H1 (cell line): ENCODE measurements at regions not wholly inside any gene's neighbourhood (a gene's known extent, or its start where the extent isn't known, plus 50 kb on each side); places are given as distances from the start of the nearest gene placed in this dataset.

ENCODE experiments used
- CTCF ChIA-PET: fragments of 300-600 bp; sonication (Branson Sonifier 250); formaldehyde crosslinking; loops from one replicate; lab custom pipeline; 2021; ENCODE audit not compliant: partially characterized antibody; lab: Charles Lee
- POLR2A ChIA-PET: fragments of 300-600 bp; sonication (Branson Sonifier 250); formaldehyde crosslinking; loops from one replicate; lab custom pipeline; 2021; ENCODE audit warnings: inconsistent platforms; ENCODE audit not compliant: partially characterized antibody; lab: Charles Lee
- DNase-seq, 2 experiments: peaks; one replicate each; pipeline versions ENCODE4 v3.0.0 to v3.0.0-alpha.2; 2010 to 2022; ENCODE audit warnings: low spot score in 2 of 2, low read depth in 1 of 2, mixed read lengths in 1 of 2
- FAIRE-seq: peaks from 2 replicates; lab custom pipeline; 2011; peaks lifted over from hg19 to GRCh38; lab: Jason Lieb, UNC
- H2AFZ ChIP-seq: 2 replicates; pipeline ENCODE4 v1.8.1; 2012; ENCODE audit warnings: low read length, inconsistent platforms
- H2AK5ac ChIP-seq: 2 replicates; pipeline ENCODE4 v1.6.1; 2013; ENCODE audit warnings: low read depth, low read length
- H2BK120ac ChIP-seq: replicated peaks from 2 replicates; pipeline ENCODE3; 2013; ENCODE audit warnings: low read depth, low read length, inconsistent platforms
- H2BK12ac ChIP-seq: 2 replicates; pipeline ENCODE4 v1.6.1; 2013; ENCODE audit warnings: low read depth, low read length
- H2BK15ac ChIP-seq: 2 replicates; pipeline ENCODE4 v1.6.1; 2013; ENCODE audit warnings: low read length
- H2BK20ac ChIP-seq: 2 replicates; pipeline ENCODE4 v1.6.1; 2013; ENCODE audit warnings: low read length
- H2BK5ac ChIP-seq: 2 replicates; pipeline ENCODE4 v1.6.1; 2013; ENCODE audit warnings: low read depth, low read length
- H3K14ac ChIP-seq: 2 replicates; pipeline ENCODE4 v1.6.1; 2013; ENCODE audit warnings: inconsistent platforms; ENCODE audit not compliant: insufficient read length
- H3K18ac ChIP-seq: 2 replicates; pipeline ENCODE4 v1.6.1; 2013; ENCODE audit warnings: low read length; ENCODE audit errors: extremely low read depth
- H3K23ac ChIP-seq: 2 replicates; pipeline ENCODE4 v1.6.1; 2013; ENCODE audit warnings: inconsistent platforms; ENCODE audit not compliant: insufficient read length
- H3K23me2 ChIP-seq: 2 replicates; pipeline ENCODE4 v1.6.1; 2013; ENCODE audit warnings: low read depth, low read length
- H3K27ac ChIP-seq: 2 replicates; pipeline ENCODE4 v1.6.1; 2011; ENCODE audit warnings: low read depth, low read length, inconsistent platforms
- H3K27me3 ChIP-seq, 4 experiments: replicated peaks in 1 of 4; 1 replicate in 1 of 4; 2 replicates in 3 of 4; pipeline versions ENCODE4 v1.6.1 to v1.8.1; 2011 to 2013; ENCODE audit warnings: low read length in 3 of 4, mild to moderate bottlenecking in 3 of 4, inconsistent platforms in 2 of 4, mixed read lengths in 2 of 4, moderate library complexity in 1 of 4; ENCODE audit not compliant: control insufficient read depth in 3 of 4, insufficient read depth in 3 of 4; ENCODE audit errors: extremely low read depth in 1 of 4
- H3K36me3 ChIP-seq, 4 experiments: 2 replicates each; pipeline versions ENCODE4 v1.6.1 to v1.8.1; 2011 to 2013; ENCODE audit warnings: mild to moderate bottlenecking in 4 of 4, low read length in 3 of 4, moderate library complexity in 2 of 4, control low read depth in 1 of 4, inconsistent platforms in 1 of 4; ENCODE audit not compliant: insufficient read depth in 4 of 4, control insufficient read depth in 2 of 4
- H3K4ac ChIP-seq: replicated peaks from 2 replicates; pipeline ENCODE3; 2013; ENCODE audit warnings: low read length, low read depth, mixed read lengths, inconsistent platforms; ENCODE audit not compliant: insufficient read length
- H3K4me1 ChIP-seq, 4 experiments: replicated peaks in 1 of 4; 1 replicate in 1 of 4; 2 replicates in 3 of 4; pipeline versions ENCODE4 v1.6.1 to v1.8.1; 2011 to 2013; ENCODE audit warnings: low read length in 3 of 4, inconsistent platforms in 2 of 4, mixed read lengths in 1 of 4; ENCODE audit not compliant: insufficient read depth in 4 of 4, control insufficient read depth in 3 of 4
- H3K4me2 ChIP-seq, 2 experiments: 2 replicates each; pipeline versions ENCODE4 v1.6.1 to v1.8.1; 2011 to 2013; ENCODE audit warnings: low read depth in 2 of 2, low read length in 2 of 2, control low read depth in 1 of 2, inconsistent platforms in 1 of 2, mild to moderate bottlenecking in 1 of 2; ENCODE audit not compliant: insufficient read depth in 1 of 2
- H3K4me3 ChIP-seq, 4 experiments: fragments of 200-600, 300-600 bp in 1 of 4; sonication (generic), shearing (Covaris generic), sonication (Bioruptor Twin) in 1 of 4; 2 replicates each; pipeline versions ENCODE4 v1.5.1 to v1.8.1; 2011 to 2016; ENCODE audit warnings: low read length in 4 of 4, low read depth in 3 of 4, control low read depth in 2 of 4, inconsistent platforms in 2 of 4, mild to moderate bottlenecking in 2 of 4, mixed read lengths in 1 of 4, moderate library complexity in 1 of 4; ENCODE audit not compliant: insufficient read depth in 2 of 4; ENCODE audit errors: extremely low read depth in 1 of 4
- H3K56ac ChIP-seq: replicated peaks from 2 replicates; pipeline ENCODE3; 2013; ENCODE audit warnings: low read depth, mild to moderate bottlenecking, mixed read lengths, low read length, inconsistent platforms; ENCODE audit not compliant: insufficient read length
- H3K79me1 ChIP-seq: 2 replicates; pipeline ENCODE4 v1.6.1; 2013; ENCODE audit warnings: low read depth, low read length, control low read depth
- H3K79me2 ChIP-seq, 2 experiments: 2 replicates each; pipeline versions ENCODE4 v1.6.1 to v1.8.1; 2012 to 2013; ENCODE audit warnings: low read length in 2 of 2, mild to moderate bottlenecking in 2 of 2, inconsistent platforms in 1 of 2; ENCODE audit not compliant: insufficient read depth in 2 of 2, control insufficient read depth in 1 of 2
- H3K9ac ChIP-seq, 4 experiments: replicated peaks in 1 of 4; 1 replicate in 1 of 4; 2 replicates in 3 of 4; pipeline versions ENCODE4 v1.6.1 to v1.8.1; 2011 to 2013; ENCODE audit warnings: low read depth in 3 of 4, low read length in 3 of 4, control low read depth in 2 of 4, mild to moderate bottlenecking in 2 of 4, moderate library complexity in 2 of 4, inconsistent platforms in 1 of 4; ENCODE audit errors: extremely low read depth in 1 of 4
- H3K9me3 ChIP-seq, 2 experiments: 2 replicates each; pipeline versions ENCODE4 v1.6.1 to v1.8.1; 2012 to 2013; ENCODE audit warnings: mild to moderate bottlenecking in 2 of 2, moderate library complexity in 2 of 2, control low read depth in 1 of 2, inconsistent platforms in 1 of 2, low read depth in 1 of 2, low read length in 1 of 2, mixed read lengths in 1 of 2; ENCODE audit not compliant: insufficient read depth in 2 of 2
- H4K20me1 ChIP-seq, 2 experiments: replicated peaks in 1 of 2; 2 replicates each; pipeline versions ENCODE3 to v1.8.1; 2011 to 2013; ENCODE audit warnings: inconsistent platforms in 2 of 2, low read length in 2 of 2, mild to moderate bottlenecking in 1 of 2; ENCODE audit not compliant: insufficient read depth in 2 of 2, control insufficient read depth in 1 of 2
- H4K5ac ChIP-seq: 2 replicates; pipeline ENCODE4 v1.6.1; 2013; ENCODE audit warnings: low read length, low read depth, mixed read lengths, inconsistent platforms; ENCODE audit not compliant: insufficient read length
- H4K8ac ChIP-seq: 2 replicates; pipeline ENCODE4 v1.8.0; 2013; ENCODE audit warnings: mild to moderate bottlenecking, moderate library complexity, low read length, inconsistent platforms; ENCODE audit not compliant: insufficient read depth; ENCODE audit errors: extremely low read depth
- H4K91ac ChIP-seq: replicated peaks from 2 replicates; pipeline ENCODE3; 2013; ENCODE audit warnings: low read length, mixed read lengths, inconsistent platforms; ENCODE audit not compliant: insufficient read length
- BCL11A ChIP-seq, 2 experiments: IDR thresholded peaks; one replicate each; pipeline ENCODE4 v1.6.1; 2011; ENCODE audit warnings: low read depth in 2 of 2, low read length in 2 of 2, mild to moderate bottlenecking in 2 of 2
- BRCA1 ChIP-seq: IDR thresholded peaks from 2 replicates; pipeline ENCODE4 v1.6.1; 2012; ENCODE audit warnings: low read depth, low read length, improper control_type of control experiment
- CBX5 ChIP-seq: fragments of 300-800, 300-1000 bp; sonication (generic); IDR thresholded peaks from 2 replicates; pipeline ENCODE4 v1.7.1; 2016; ENCODE audit warnings: antibody characterized with exemption, low read length, low read depth
- CBX8 ChIP-seq: fragments of 300-800, 300-1000 bp; sonication (generic); IDR thresholded peaks from 2 replicates; pipeline ENCODE4 v1.7.1; 2016; ENCODE audit warnings: low read depth, low read length, borderline replicate concordance
- CEBPB ChIP-seq: IDR thresholded peaks from 2 replicates; pipeline ENCODE4 v1.6.1; 2012; ENCODE audit warnings: low read depth, low read length
- FOSL1 ChIP-seq: IDR thresholded peaks from 2 replicates; pipeline ENCODE4 v1.6.1; 2011; ENCODE audit warnings: mild to moderate bottlenecking, low read depth, low read length, moderate library complexity; ENCODE audit not compliant: insufficient read depth
- HDAC2 ChIP-seq, 2 experiments: fragments of 300-600 bp in 1 of 2; sonication (generic) in 1 of 2; IDR thresholded peaks; 2 replicates each; pipeline ENCODE4 v1.6.1; 2011 to 2012; ENCODE audit warnings: low read depth in 2 of 2, low read length in 2 of 2, mild to moderate bottlenecking in 2 of 2, moderate library complexity in 2 of 2, borderline replicate concordance in 1 of 2, inconsistent platforms in 1 of 2
- JUND ChIP-seq: IDR thresholded peaks from 2 replicates; pipeline ENCODE4 v1.6.1; 2011; ENCODE audit warnings: mild to moderate bottlenecking, improper control_type of control experiment, low read length
- KDM4A ChIP-seq: IDR thresholded peaks from one replicate; pipeline ENCODE4 v1.7.1; 2012; ENCODE audit warnings: low read depth, mild to moderate bottlenecking, moderate library complexity, low read length, inconsistent platforms; ENCODE audit not compliant: severe bottlenecking
- NANOG ChIP-seq: IDR thresholded peaks from 2 replicates; pipeline ENCODE4 v1.6.1; 2011; ENCODE audit warnings: low read length, low read depth, mild to moderate bottlenecking, inconsistent platforms; ENCODE audit not compliant: insufficient read depth, poor library complexity, severe bottlenecking
- POLR2AphosphoS5 ChIP-seq: IDR thresholded peaks from 2 replicates; pipeline ENCODE4 v1.6.1; 2011; ENCODE audit warnings: low read depth, low read length
- RBBP5 ChIP-seq: IDR thresholded peaks from 2 replicates; pipeline ENCODE4 v1.7.1; 2012; ENCODE audit warnings: low read depth, mild to moderate bottlenecking, inconsistent platforms, low read length, moderate library complexity, borderline replicate concordance
- RXRA ChIP-seq: IDR thresholded peaks from 2 replicates; pipeline ENCODE4 v1.6.1; 2011; ENCODE audit warnings: low read depth, mild to moderate bottlenecking, low read length, moderate library complexity; ENCODE audit not compliant: insufficient read depth
- SAP30 ChIP-seq: fragments of 300-600 bp; sonication (generic); IDR thresholded peaks from 2 replicates; pipeline ENCODE4 v1.7.1; 2012; ENCODE audit warnings: low read length, moderate library complexity, mild to moderate bottlenecking, inconsistent platforms; ENCODE audit not compliant: insufficient read depth, insufficient replicate concordance
- TCF12 ChIP-seq: IDR thresholded peaks from 2 replicates; pipeline ENCODE4 v1.6.1; 2011; ENCODE audit warnings: low read depth, mild to moderate bottlenecking, low read length
- WGBS, 2 experiments: shearing (Covaris generic) in 1 of 2; methylation state at CpG; one replicate each; pipeline versions ENCODE4 v1.1.6 to v1.1.7; 2013 to 2015; ENCODE audit warnings: low lambda C conversion rate in 2 of 2, mixed read lengths in 2 of 2, inconsistent platforms in 1 of 2, low coverage in 1 of 2, missing lambda C conversion rate in 1 of 2; ENCODE audit not compliant: insufficient replicate concordance in 2 of 2, insufficient coverage in 1 of 2, insufficient read length in 1 of 2; ENCODE audit errors: extremely low coverage in 1 of 2, missing lambda C conversion rate in 1 of 2; 5-methylcytosine and 5-hydroxymethylcytosine counted together

DNA sequence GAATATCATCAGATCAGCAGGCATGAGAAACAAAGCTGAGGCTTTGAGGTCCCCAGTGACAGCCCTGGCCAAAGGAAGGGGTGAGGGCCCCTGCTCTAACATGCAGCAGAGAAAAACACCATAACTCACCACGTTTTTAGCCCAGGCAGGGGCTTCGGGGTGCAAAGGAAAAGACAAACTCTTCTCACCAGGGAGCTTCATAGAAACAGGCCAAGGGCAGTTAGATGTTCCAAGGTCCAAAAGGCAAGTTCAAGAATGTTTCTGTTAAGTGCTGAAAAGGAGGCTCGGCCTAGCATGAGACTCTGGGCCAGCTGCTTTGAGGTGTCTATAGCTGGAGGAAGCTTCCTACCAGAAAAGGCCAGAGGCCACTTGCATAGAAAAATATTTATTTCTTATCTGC, 608.4 kb upstream of the CFAP20DC start:
- H2BK20ac ChIP-seq, result no peak overlapping the region
- H3K9ac ChIP-seq, result no peak overlapping the region
- DNase-seq (no peak), FAIRE-seq (no peak)
- H2AK5ac ChIP-seq, result no peak overlapping the region
- ChIA-PET CTCF (interaction anchor here (0.6 kb wide), 1 partner anchor 58 kb away, joined by 3 read pairs; no protein-coding TSS in a partner anchor), POLR2A (no interaction called here)
- H4K8ac ChIP-seq, result no peak overlapping the region
- no peak overlapping the region for H2BK12ac ChIP-seq
- no peaks in the 10 kb centered on the region for H3K9me3 ChIP-seq
- H3K4ac ChIP-seq, result no peak overlapping the region
- no peak overlapping the region for H2BK5ac ChIP-seq
- no peaks in the 10 kb centered on the region for H3K79me2 ChIP-seq
- no peaks in the 10 kb centered on the region for H4K20me1 ChIP-seq
- no peak overlapping the region for H3K56ac ChIP-seq
- no peak overlapping the region for H4K91ac ChIP-seq
- H3K27ac ChIP-seq, result no peak overlapping the region
- H3K14ac ChIP-seq, result no peak overlapping the region
- H2BK120ac ChIP-seq, result no peak overlapping the region
- no peak overlapping the region for H3K23ac ChIP-seq
- no peak overlapping the region for H3K4me3 ChIP-seq
- peaks cover 0 to 1% (median 0%) of the 10 kb centered on the region in 4 experiments; a peak in 1 of 7 replicates for H3K27me3 ChIP-seq
- no peaks in the 10 kb centered on the region for H3K79me1 ChIP-seq
- H3K36me3 ChIP-seq, result no peaks in the 10 kb centered on the region
- no peak overlapping the region for H4K5ac ChIP-seq
- no peak overlapping the region for H2BK15ac ChIP-seq
- no peak overlapping the region for H3K4me2 ChIP-seq
- WGBS, 2 experiments, result 77% methylated on average over 3 of the region's 3 CpGs; no CpG with 5 or more reads in 1 of the 2 experiments
- no peak overlapping the region for H3K18ac ChIP-seq
- no peaks in the 10 kb centered on the region for H3K23me2 ChIP-seq
- no peak overlapping the region for H2AFZ ChIP-seq
- H3K4me1 ChIP-seq, result peaks cover 0 to 3% (median 0%) of the 10 kb centered on the region in 4 experiments; a peak in 1 of 7 replicates
- TF ChIP-seq SAP30, result no peak
- no peak for TF ChIP-seq POLR2AphosphoS5
- no peak for TF ChIP-seq JUND
- TF ChIP-seq RBBP5, result no peak
- no peak for TF ChIP-seq KDM4A
- no peak for TF ChIP-seq FOSL1
- no peak for TF ChIP-seq CEBPB
- no peak for TF ChIP-seq BCL11A (IDR thresholded peaks at IDR 0.05; ENCODE audit: low read depth in 2 of 2, low read length in 2 of 2)
- TF ChIP-seq CBX5, result no peak
- TF ChIP-seq HDAC2 (IDR thresholded peaks at IDR 0.05; ENCODE audit: borderline replicate concordance in 1 of 2, low read depth in 2 of 2, low read length in 2 of 2), result no peak
- no peak for TF ChIP-seq TCF12
- no peak for TF ChIP-seq NANOG
- no peak for TF ChIP-seq BRCA1
- TF ChIP-seq CBX8, result no peak
- no peak for TF ChIP-seq RXRA
